HG02571 (cell line): ENCODE measurements at regions not wholly inside any gene's neighbourhood (a gene's known extent, or its start where the extent isn't known, plus 50 kb on each side); places are given as distances from the start of the nearest gene placed in this dataset.
"Not testable (repeated sequence)": the region's sequence is repeated elsewhere in the genome, so short reads cannot be mapped to it uniquely, and the experiment has no call there.

Experiments used
- ATAC-seq: cut with Tn5 transposase; IDR thresholded peaks from one replicate; pipeline ENCODE4 v1.9.1; 2021; ENCODE audit warnings: mild to moderate bottlenecking, moderate library complexity; ENCODE audit not compliant: unreplicated experiment

DNA sequence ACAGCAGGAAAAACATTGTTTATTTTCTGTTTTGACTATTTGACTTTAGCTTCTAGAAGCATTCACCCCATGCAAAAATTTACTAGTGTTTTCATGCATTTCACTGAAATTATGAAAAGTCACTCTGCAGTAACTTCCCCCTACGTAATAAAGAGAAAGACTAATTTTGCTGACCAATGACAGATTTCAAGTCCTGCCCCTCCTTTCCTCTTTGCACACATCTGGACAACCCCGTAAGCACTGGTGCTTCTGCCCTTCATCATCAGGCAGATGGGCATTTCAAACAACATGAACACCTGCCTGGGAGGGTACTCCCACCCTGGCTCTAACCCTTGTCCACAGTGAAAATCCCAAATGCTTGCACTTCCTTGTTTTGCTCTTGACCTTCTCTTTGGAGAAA is 815.0 kb upstream of the ID2 start:
- ATAC-seq, result no peak

DNA sequence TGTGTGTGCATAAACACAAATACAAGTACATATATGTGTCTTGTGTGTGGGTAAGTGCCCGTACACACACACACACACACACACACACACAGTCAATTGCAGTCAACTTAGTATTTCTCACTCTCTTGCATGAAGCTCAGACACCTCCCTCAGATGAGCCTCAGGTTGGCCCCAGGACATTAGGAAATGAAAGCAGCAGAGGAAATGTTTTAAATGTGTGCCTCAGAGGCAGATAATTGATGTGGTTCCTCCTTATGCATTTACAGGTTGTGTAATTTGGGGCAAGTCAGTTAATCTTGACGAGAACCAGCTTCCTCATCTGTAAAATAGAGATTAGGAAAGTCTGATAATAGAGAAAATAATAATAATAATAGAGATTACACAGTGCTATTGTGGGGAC is 814.0 kb upstream of the ID2 start:
- ATAC-seq, result no peak

DNA sequence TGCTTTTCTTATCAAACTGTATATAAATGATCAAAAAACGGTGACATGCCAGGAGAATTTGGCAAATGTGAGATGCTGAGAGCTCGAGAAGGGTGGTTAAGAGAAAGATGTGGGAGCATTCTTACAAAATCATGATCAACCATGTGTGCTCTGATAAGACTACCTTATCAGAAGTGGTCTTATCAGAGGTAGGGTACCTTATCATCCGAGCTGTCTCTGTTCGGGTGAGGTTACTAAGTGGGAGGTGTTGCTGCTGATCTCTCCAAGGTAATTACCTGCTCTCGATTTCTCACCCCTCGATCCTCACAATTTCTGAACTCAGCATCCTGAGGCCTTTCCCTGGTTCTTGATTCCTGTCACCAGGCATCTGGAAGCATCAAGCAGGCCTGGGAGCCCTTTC is 813.0 kb upstream of the ID2 start:
- ATAC-seq, result no peak

DNA sequence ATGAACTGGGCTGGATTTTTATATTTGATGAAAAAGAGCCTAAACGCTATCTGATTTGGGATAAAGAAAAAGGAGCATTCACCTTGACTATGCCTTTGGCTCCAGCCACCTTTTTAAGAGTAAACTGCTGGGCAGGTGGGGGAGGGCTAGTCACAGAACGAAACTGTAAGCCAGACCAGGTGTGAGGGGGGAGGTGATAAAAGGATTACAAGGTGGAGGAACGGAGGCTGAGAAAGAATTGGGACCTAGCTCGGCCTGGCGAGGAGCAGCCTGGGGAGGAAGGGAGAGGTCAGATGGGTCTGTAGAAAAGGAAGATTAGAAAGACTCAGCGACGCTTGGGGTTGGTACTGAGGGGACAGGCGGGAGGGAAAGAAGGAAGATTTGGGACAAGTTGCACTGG is 805.4 kb upstream of the ID2 start:
- ATAC-seq, result not testable (repeated sequence)

DNA sequence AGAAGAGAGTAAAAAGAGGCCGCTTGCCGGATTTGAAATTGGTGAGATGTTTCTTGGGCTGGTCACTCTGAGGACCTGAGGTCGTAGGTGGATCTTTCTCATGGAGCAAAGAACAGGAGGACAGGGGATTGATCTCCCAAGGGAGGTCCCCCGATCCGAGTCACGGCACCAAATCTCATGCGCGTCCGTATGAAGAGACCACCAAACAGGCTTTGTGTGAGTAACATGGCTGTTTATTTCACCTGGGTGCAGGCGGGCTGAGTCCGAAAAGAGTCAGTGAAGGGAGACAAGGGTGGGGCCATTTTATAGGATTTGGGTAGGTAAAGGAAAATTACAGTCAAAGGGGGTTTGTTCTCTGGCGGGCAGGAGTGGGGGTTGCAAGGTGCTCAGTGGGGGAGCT is 803.6 kb upstream of the ID2 start:
- not testable (repeated sequence) for ATAC-seq

DNA sequence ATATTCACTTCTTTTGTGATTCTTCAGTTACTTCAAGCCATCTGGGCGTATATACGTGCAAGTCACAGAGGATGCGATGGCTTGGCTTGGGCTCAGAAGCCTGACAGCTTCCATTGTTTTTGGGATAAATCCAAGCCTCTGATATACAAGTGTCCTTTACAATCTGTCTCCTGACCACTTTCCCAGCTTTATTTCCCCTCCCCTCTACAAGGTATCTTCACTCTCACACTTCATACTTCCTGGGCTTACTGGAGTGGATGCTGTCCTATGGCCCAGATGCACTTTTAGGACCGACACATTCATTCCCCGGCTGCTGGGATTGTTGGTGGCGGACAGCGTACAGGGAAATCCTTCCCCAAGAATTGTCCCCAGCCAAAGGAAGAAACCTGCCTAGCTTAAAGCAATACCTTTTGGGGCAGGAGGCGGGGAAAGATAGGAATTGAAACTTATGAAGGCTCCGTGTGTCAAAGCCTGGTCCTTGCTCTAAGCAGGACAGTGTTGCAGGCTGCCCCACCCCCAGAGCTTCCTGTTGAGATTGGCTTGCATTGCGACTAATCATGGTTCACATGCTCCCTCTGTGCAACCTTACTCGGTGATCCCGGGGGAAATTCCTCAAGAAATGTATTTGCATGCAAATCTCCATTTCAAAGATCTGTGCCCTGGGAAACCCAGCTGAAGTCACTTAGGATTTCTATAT is 802.9 kb upstream of the ID2 start:
- no peak for ATAC-seq

DNA sequence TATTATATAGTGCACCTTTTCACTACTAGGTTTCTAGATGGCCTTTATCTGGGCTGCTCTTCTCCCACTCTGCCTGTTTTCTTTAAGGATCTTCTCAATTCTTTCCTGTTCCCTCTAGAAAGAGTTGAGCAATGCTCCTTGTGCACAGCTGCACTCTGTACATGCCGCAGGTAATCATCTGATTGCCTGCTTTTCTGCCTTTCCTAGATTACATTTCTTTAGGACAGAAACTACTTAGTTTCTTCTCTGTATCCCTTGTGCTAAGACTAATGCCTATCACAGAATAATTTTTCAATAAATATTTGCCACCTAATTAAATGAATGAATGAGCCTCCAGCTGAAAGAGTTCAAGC is 802.4 kb upstream of the ID2 start:
- no peak for ATAC-seq

DNA sequence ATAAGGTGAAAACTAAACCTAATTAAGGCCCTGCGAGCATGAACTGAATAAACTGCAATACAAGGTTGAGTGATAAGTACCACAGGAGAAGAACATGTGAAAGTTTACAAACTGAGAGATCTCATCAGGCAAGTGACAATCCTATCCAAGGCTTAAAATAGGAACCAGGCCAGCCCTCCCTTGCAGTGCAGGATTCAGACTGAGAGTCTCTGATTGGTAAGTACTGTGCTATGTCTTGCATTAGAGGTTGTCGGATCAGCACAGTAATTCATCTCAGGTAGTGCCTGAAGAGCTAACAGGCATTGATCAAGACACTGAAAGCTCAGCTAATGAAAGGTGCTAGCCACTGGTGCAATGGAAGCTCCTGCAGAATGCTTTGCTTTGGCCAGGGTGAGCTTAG is 801.7 kb upstream of the ID2 start:
- no peak for ATAC-seq

DNA sequence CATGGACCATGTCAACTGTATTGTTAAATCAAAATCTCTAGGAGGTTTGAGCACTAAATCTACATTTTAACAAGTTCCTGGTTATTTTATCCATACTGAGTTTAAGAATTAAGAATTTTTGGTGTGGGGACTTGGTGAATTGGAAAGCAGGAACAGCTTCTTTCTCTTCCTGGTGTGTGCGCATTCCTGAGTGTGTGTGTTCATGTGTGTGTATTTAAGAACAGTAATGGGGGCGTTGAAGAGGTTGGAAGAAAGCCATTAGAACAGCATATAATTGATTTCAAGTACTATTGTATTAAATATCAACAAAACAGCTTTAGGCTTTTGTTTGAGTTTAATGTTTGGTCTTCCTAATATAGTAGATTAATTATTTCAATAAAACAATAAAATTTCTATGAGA is 801.3 kb upstream of the ID2 start:
- no peak for ATAC-seq

DNA sequence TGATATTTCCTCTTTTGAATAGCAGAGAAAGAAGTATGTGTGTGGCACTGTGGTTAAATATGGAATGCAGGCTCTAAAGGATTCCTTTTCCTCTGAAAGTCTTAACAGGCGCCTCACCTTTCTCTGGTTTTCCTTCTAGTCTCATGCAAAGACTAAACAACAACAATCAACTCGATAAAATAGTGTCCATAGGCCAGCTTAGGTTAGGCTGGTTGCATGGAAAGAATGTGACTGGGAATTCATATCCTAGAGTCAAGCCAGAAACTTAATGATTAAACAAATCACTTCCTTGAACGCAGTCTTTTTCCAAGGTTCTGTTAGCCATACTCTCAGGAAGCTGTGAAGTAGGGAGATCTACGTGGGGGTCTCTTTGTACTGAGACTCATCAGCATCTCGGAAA is 800.8 kb upstream of the ID2 start:
- ATAC-seq, result no peak

DNA sequence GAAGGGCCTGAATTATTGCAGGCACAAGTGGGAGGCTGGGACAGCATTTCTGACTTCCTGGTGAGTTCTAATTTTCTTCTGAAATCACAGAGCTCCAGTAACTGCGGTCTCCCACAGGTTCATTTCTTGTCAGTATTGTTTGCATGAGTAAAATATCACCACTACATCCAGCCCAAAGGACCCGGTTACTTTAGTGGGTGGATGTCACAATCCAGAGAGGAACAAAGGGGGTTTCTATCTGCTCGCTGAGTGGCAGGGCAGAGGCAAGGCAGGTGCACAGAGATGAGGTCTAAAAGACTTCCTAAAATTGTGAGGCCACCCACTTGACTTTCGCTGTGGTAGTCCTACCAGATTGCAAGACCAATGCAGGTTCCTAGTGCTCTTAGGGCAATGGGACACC is 800.4 kb upstream of the ID2 start:
- no peak for ATAC-seq

DNA sequence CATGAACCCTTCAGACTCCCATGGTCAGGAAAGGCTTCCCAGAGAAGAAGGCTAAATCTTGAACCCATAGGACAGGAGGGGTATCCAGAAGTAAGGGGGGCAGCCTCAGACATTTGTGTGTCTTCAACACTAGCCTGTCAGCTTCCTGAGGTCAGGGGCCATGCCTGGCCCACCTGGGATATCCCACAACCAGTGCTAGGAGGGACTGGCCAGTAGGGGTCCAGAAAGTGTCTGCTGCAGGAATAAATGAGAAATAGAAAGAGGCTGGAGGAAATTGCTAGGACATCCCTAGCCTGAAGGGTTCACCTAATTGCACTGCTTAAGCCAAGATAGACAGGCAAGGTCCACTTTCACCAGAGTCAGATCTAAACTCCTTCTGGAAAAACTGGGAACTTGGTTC is 799.6 kb upstream of the ID2 start:
- ATAC-seq, result no peak

DNA sequence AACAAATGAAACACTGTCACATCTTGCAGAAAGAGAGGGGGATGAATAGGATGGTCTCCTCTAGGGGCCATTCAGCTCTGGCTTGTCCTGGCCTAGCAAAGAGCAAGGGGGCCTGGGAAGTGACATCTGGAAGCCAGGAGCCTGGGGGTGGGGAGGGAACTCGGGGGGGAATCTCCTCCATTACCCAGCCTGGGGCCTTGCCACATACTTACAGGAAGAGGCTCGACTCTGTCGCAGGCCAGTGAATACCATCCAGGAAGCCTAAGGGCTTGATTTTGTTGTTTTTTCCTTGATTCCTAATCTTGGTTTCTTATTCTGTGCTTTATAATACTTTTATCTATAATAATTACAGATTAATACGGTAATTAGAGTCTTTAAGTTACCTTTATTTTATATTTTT is 797.5 kb upstream of the ID2 start:
- ATAC-seq, result no peak

DNA sequence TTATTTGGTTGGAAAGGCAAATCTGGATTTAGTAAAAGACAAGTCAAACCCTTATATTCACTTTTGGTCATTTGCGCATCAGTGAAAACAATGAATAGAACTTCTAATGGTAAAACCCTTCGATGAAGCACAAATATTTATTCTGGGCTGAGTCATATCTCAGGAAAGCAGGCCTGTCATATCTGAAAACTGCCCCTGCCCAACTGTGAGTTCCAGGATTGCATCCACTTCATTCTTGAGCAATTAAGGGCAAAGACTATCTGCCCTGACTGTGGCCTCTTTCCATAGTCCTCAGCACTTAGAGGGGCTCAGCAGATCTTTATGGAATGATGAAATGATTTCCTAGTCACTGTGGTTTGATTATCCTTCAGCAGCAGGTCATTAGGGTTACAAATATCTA is 795.2 kb upstream of the ID2 start:
- ATAC-seq, result no peak

DNA sequence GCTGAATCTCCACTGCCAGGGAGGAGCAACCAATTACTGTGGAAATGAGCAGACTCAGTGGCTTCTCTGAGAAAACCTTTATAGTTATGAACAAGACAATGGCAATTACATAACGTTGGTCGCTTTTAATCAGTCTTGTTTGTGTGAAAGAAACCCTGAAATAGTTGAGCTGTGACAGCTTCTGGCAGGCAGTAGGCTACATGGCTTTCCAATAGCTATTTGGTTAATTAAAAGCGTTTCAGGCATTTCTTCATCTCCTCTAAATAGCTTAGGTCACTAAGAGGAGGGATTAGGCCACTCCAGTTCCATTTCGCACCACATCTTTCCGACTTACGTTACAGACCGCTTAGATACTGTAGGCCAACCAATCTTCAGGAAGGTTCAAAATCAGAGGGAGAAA is 794.4 kb upstream of the ID2 start:
- ATAC-seq, result no peak

DNA sequence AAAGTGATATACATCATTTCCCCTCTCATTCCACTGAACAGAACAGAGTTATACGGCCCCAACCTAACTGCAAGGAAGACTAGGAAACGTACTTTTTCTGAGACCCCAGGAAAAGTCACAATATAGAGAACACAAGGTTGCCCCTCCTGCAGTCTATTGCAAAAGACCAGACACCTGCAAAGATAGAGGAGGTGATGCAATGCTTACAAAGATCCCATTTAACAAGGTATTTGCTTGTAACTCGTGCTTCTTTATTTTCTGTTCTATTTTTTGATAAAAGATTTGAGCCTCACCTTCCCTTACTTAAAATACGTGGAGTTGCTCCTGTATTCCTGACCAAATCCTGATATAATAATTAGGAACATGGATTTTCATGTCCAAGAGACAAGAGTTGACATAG is 793.0 kb upstream of the ID2 start:
- ATAC-seq, result no peak

DNA sequence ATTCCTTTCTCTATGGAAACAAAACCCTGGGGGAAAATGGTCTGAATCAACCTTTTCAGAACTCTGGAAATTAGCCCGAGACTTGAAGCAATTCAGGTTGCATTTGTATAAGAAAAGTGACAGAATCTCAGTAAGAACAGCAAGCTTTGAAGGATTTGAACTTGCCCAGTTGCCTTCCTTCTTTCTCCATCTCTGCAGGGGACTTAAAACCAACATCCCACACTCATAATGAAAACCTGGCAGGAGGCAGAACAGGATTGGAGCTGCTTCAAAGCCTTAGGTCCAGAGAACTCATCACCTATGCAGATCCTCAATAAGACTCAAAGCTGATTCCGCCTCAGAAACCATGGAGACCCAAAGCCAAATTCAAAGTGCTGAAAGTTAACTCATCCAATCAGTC is 790.5 kb upstream of the ID2 start:
- no peak for ATAC-seq

DNA sequence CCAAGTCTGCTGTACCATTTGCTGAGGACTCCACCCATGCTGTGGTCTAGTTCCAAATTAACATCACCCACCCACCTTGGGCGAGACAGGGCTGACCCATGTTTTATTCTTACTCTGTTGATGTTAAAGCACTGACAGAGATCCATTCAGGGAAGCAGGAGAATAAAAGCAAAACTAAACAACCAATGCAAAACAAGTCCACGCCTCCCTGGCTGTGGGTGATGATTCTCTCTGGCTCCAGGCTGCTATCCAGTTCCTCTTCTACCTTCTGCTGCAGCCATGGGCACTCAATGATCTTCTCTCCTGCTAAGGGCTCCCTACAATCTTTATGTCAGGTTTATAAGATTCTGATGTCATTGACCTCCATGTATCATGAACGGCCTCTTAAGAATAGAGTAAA is 786.6 kb upstream of the ID2 start:
- ATAC-seq, result no peak

DNA sequence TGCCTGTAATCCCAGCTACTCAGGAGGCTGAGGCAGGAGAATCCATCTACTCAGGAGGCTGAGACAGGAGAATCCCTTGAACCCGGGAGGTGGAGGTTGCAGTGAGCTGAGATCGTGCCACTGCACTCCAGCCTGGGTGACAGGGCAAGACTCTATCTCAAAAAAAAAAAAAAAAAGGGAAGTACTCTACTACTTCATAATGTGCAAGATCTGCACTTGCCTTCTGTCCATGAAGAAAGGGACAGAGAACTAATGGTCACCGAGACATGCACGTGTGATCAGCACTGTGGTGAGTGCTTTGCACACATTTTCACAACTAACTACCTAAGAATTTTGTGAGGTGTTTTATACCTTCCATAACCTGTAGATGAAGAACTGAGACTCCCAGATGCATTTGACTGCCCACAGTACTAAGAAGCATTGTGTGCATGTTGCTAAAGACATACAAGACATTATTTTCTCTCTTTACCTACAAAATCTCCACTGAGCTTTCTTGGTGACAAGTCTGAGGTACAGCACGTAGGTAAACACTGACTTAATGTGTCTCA is 784.8 kb upstream of the ID2 start:
- no peak for ATAC-seq

DNA sequence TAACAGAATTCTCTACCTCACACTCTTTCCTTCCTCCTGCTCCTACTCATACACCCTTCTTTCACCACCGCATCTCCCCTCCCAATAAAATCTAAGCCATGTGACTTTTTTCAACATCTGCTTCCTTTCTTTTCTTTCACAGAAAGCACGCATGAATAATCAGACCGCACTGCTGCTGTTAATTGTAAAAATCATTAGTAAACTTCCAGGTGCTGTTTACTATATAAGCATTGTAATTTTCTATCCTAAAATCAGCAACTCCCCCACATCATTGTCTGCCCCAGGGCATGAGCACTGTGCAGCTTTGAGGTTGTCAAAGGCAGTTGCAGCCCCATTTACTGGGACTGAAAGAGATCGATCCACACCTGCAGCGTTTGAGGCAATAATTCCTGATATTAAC is 782.6 kb upstream of the ID2 start:
- no peak for ATAC-seq

DNA sequence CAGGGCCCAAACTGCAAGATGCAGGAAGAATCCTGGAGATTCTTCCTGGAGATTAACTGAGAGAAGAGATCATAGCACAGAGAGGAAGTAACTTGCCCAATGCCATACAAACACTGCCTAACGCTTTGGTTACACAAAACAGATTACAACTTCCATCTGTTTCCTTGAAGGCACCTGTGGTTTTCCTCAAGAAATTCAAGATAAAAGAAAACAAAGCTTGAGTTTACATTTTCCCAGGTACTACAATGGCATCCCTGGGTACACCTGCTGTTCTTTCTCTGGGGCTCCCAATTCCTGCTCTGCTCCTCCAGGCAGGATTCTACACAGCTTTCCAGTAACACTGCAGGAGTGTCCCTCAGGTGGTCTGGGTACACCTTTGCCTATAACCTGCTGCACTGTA is 781.9 kb upstream of the ID2 start:
- ATAC-seq, result no peak

DNA sequence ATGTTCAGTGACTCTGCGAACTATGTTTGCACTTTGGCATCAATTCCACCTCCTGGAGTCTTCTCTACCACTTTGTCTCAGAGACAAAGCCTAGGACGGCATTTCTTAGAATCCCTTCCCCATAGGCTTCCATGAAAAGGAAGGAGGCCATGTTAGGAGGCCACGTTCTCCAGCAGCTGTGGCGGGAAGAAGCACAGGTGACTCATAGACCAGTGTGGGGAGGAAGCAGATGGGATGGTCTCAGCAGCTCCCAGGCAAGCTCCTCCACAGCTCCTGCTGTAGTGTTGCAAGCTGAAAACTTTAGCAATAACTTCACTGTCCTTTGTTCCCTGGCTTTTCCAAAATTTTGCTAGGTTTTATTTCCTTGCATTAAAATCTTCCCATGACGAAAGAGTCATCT is 781.3 kb upstream of the ID2 start:
- ATAC-seq, result no peak

DNA sequence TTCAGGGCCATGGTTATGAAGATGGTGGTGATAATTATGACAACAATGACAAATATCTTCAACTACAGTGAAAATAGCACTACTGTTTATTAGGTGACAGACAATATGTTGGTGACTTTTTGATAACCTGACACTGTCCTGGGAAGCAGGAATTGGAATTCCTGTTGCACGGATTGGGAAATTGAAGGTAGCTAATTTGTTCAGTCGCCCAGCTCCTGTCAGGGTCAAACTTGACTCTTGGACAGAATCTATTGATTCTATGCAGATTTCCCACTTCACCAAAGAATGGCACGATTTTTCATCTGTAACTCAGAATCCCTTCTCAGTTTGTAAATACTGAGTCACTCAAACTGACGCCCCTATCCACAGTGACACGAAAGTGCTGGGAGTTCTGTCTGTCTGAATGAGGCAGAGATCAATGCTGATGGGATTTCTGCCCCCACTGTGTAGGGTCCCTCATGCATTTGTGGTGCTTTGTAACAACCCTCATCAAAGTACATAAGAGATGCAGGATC is 779.5 kb upstream of the ID2 start:
- ATAC-seq, result no peak
